Choroid plexus epithelial cell (primary cell): ENCODE measurements at regions not wholly inside any gene's neighbourhood (a gene's known extent, or its start where the extent isn't known, plus 50 kb on each side); places are given as distances from the start of the nearest gene placed in this dataset.
"Not testable (repeated sequence)": the region's sequence is repeated elsewhere in the genome, so short reads cannot be mapped to it uniquely, and the experiment has no call there.

Experiments
- DNase-seq: peaks from one replicate; pipeline ENCODE4 v3.0.0-alpha.2; 2010; ENCODE audit warnings: low read depth
- H3K4me3 ChIP-seq: 2 replicates; pipeline ENCODE4 v1.5.1; 2011; ENCODE audit warnings: low read depth, mild to moderate bottlenecking, control low read depth, low read length, moderate library complexity
- TF ChIP-seq, protein P1 (sequence below): conservative IDR thresholded peaks from 2 replicates; pipeline ENCODE4 v1.5.1; 2011; ENCODE audit warnings: low read depth, mild to moderate bottlenecking, control low read depth, inconsistent platforms, low read length, moderate library complexity

- no peak overlapping the region for H3K4me3 ChIP-seq
- TF ChIP-seq, protein P1, sequence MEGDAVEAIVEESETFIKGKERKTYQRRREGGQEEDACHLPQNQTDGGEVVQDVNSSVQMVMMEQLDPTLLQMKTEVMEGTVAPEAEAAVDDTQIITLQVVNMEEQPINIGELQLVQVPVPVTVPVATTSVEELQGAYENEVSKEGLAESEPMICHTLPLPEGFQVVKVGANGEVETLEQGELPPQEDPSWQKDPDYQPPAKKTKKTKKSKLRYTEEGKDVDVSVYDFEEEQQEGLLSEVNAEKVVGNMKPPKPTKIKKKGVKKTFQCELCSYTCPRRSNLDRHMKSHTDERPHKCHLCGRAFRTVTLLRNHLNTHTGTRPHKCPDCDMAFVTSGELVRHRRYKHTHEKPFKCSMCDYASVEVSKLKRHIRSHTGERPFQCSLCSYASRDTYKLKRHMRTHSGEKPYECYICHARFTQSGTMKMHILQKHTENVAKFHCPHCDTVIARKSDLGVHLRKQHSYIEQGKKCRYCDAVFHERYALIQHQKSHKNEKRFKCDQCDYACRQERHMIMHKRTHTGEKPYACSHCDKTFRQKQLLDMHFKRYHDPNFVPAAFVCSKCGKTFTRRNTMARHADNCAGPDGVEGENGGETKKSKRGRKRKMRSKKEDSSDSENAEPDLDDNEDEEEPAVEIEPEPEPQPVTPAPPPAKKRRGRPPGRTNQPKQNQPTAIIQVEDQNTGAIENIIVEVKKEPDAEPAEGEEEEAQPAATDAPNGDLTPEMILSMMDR: no peak
- no peak for DNase-seq
These were observed 162.7 kb upstream of the NT5E start for GRCh38 chr6:85287158-85287557.

- DNase-seq, H3K4me3 ChIP-seq: not testable (repeated sequence)
These were observed 163.4 kb upstream of the NT5E start for GRCh38 chr6:85286507-85286906.

GRCh38 chr6:85285934-85286333, 163.9 kb upstream of the NT5E start:
- no peak for DNase-seq
- TF ChIP-seq, protein P1: no peak
- no peak overlapping the region for H3K4me3 ChIP-seq

- no peak for DNase-seq
These were observed 164.8 kb upstream of the NT5E start for GRCh38 chr6:85285114-85285513.

DNA sequence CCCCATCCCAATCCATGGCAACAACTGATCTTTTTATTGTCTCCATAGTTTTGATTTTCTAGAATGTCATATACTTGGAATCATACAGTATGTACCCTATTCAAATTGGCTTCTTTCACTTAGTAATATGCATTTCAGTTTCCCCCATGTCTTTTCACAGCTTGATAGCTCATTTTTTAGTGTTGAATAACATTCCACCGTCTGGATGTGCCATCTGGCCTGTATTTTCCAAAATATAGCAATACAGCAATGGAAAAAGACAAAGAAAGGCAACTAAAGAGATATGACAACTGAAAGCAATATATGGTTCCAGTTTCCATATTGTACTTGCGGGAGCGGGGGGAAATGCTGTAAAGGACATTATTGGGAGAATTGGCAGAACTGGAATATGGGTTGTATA, 166.4 kb upstream of the NT5E start:
- DNase-seq: no peak
- no peak overlapping the region for H3K4me3 ChIP-seq
- TF ChIP-seq, protein P1: no peak

More at GRCh38 chr6:85285114-85285513, 164.8 kb upstream of the NT5E start:
- no peak overlapping the region for H3K4me3 ChIP-seq
- TF ChIP-seq, protein P1: no peak

GRCh38 chr6:85278466-85279035, 171.3 kb upstream of the NT5E start:
- TF ChIP-seq, protein P1: no peak

GRCh38 chr6:85276026-85276425, 173.9 kb upstream of the NT5E start:
- not testable (repeated sequence) for H3K4me3 ChIP-seq, DNase-seq

More at GRCh38 chr6:85278466-85279035, 171.3 kb upstream of the NT5E start:
- no peak for DNase-seq
- H3K4me3 ChIP-seq: no peak overlapping the region

DNA sequence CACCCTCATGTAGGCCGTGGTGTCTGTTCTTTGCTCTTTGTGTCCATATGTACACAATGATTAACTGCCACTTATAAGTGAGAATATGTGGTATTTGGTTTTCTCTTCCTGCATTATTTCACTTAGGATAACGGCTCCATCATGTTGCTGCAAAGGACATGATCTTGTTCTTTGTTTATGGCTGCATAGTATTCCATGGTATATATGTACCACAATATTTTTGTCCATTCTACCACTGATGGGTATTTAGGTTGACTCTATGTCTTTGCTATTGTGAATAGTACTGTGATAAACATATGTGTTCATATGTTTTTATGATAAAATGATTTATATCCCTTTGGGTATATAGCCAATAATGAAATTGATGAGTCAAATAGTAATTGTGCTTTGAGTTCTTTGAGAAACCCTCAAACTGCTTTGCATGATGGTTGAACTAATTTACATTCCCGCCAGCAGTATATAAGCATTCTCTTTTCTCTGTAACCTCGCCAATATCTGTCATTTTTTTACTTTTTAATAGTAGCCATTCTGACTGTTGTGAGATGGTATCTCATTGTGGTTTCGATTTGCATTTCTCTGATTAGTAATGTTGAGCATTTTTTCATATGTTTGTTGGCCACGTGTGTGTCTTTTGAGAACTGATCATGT, 174.4 kb upstream of the NT5E start:
- H3K4me3 ChIP-seq: no peak overlapping the region
- TF ChIP-seq, protein P1: no peak
- no peak for DNase-seq
